ENCODE measurements at regions not wholly inside any gene's neighbourhood (a gene's known extent, or its start where the extent isn't known, plus 50 kb on each side); places are given as distances from the start of the nearest gene placed in this dataset.
"Not testable (repeated sequence)": the region's sequence is repeated elsewhere in the genome, so short reads cannot be mapped to it uniquely, and the experiment has no call there.

DNA sequence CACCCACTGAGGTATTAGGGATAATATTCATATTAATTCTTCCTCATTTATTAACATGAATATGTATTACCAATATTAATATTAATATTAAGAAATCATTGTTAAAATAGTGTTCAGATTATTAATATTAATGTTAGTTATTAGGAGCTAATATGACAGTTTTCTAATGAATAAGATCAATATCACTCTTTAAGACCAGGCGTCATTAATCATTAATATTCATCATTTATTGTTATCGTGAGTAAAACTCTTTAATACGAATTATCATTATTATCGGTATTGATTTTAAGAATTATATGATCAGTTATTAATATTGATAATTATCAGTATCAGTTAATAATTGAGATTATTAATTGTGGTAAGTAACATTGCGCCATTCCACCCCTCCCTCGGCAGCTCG is 101.0 kb upstream of the HMX1 start:
- not testable (repeated sequence) for DNase-seq

DNA sequence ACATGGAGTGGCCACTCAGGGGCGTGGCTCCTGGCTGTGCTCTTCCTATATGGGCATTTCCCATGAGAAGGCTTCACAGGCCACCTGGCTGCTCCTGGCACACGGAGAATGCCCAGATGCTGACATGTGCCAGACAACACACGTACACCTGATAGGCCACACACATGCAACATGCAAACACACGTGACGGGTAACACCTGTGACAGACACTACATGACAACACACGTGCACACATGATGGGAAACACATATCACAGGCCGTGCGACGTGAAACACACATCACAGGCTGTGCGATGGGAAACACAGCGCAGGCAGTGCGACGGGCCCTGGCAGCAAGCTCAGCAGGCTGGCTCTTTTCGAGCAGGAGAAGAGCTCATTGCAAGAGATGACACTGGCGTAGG is 94.3 kb upstream of the HMX1 start:
- DNase-seq = not testable (repeated sequence)

DNA sequence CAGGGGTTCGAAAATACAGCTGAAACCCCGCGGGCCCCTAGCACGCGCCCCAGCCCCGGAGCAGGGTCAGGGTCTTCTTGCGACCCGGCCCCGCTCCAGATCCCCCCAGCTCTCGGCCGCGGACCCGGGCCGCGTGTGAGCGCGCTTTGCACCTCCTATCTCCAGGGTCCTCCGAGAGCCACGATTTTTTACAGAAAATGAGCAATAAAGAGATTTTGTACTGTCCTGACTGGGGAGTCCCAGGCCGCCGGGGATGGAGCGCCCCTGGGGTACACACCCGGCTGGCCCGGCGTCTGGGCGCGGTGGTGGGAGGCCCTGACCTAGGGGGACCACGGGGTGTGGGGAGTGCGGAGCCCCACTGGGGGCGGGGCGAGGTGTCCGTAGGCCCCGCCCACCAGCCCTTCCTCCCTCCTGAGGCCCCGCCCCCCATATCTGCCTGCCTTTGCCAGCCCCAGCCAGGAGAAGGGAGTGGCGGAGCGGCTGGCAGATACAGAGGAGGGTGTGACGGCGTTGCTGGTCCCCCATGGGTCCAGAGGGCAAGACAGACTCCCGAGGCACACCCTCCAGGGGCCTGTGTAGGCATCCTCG is 92.7 kb upstream of the HMX1 start:
- not testable (repeated sequence) for DNase-seq

DNA sequence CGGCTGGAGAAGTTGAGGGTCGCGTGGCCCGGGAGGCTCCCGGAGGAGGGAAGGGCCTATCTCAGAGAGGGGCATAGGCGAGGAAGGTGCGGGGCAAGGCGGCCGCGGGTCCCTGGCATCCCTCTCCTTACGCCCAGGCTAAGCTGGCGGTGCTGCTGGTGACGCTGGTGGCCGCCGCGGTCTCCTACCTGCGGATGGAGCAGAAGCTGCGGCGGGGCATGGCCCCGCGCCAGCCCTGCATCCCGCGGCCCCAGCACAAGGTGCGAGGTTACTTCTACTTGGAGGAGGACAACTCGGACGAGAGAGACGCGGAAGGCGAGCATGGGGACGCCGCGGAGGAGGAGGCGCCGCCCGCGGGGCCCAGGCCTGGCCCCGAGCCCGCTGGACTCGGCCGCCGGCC is 91.9 kb upstream of the HMX1 start:
- not testable (repeated sequence) for DNase-seq

DNA sequence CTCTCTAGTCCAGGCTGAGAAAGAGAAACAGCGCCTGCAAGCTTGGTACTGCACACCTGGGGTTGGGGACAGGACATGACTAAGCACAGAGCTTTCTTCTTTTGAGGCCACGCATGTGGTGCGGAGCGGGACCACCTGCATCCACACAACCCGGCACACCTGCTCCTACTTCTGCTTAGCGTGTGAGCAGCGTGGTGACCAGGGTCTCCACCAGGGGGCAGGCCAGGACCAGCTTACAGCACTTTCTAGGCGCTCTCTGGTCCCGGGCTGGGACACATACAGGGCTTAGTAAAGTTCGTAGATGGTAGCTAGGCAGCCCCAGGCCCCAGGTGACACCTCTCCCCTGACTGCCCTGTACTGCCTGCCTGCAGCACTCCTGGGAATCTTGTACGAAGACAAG is 89.7 kb upstream of the HMX1 start:
- DNase-seq = peak in 6 of 14 donors; percentile 1 to 50 (median 6)

DNA sequence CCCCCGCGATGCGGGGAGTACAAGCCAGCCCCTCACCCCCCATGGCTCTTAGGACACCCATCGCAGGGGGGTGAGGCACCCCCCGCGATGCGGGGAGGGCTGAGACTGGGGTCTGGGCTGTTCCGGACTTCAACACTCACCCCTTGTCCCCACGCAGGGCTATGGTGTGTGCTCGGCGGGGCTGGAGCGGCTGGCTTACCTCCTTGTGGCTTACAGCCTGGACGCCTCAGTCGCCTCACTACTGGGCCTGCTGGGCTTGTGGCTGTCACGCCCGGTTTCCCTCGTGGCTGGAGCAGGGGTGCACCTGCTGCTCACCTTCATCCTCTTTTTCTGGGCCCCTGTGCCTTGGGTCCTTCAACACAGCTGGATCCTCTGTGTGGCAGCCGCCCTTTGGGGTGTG is 87.8 kb upstream of the HMX1 start:
- DNase-seq = not testable (repeated sequence)

DNA sequence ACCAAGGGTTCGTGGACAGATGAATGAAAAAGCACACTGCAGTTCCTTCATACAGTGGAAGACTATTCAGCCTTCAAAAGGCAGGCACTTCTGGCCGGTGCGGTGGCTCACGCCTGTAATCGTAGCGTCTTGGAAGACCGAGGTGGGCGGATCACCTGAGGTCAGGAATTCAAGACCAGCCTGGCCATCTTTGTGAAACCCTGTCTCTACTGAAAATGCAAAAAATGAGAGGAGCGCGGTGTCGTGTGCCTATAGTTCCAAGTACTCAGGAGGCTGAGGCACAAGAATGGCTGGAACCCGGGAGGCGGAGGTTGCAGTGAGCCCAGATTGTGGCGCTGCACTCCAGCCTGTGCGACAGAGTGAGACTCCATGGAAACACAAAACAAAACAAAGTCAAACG is 82.4 kb upstream of the HMX1 start:
- not testable (repeated sequence) for DNase-seq

DNA sequence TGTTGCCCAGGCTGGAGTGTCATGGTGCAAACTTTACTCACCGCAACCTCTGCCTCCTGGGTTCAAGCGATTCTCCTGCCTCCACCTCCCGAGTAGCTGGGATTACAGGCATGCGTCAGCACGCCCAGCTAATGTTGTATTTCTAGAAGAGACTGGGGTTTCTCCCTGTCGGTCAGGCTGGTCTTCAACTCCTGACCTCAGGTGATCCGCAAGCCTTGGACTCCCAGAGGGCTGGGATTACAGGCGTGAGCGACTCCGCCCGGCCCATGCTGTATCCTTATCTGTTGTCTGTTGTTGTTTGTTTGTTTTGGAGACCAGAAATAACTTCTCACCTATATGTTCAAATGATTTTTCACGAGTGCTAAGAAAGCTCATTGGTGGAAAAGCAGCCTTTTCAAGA is 81.2 kb upstream of the HMX1 start:
- not testable (repeated sequence) for DNase-seq

DNA sequence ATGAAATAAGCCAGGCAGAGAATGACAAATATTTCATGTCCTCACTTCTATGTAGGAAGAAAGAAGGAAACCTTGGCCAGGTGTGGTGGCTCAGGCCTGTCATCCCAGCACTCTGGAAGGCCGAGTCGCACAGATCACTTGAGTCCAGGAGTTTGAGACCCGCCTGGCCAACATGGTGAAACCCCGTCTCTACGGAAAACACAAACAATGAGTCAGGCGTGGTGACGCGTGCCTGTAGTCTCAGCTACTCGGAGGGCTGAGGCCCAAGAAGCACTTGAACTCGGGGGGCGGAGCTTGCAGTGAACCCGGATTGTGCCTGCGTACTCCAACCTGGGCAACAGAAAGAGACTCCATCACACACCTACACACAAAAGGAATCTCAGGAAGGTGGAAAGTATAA is 80.5 kb upstream of the HMX1 start:
- DNase-seq = not testable (repeated sequence)

DNA sequence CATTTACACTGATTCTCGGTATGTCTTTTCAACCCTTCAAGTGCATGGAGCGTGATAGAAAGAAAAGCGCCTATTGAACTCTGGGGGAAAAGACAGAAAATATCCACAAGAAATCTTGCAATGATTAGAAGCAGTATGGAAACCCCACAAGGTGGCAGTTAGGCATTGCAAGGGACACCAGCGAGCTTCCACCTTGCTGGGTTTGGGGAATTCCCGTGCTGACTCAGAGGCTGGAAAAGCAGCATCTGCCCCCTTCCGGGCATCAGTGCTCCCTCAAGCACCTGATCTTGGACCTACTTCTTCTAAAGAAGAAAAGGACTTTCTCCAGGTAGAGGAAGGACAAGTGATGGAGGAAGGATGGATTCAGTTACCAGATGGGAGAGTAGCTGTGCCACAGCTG is 73.9 kb upstream of the HMX1 start:
- DNase-seq = not testable (repeated sequence)

DNA sequence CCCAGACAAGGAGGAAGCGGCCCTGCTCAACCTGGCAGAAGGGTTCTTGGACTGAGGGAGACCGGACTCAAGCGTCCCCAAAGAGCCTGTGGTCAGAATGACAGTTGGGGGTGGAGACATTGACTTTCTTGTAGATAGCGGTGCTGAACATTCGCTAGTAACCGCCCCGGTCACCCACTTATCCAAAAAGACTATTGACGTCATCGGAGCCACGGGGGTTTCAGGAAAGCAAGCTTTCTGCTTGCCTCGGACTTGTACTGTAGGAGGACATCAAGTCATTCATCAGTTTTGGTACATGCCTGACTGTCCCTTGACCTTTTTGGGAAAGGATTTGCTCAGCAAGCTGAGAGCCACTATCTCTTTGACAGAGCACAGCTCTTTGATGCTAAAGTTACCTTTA is 71.7 kb upstream of the HMX1 start:
- not testable (repeated sequence) for DNase-seq

DNA sequence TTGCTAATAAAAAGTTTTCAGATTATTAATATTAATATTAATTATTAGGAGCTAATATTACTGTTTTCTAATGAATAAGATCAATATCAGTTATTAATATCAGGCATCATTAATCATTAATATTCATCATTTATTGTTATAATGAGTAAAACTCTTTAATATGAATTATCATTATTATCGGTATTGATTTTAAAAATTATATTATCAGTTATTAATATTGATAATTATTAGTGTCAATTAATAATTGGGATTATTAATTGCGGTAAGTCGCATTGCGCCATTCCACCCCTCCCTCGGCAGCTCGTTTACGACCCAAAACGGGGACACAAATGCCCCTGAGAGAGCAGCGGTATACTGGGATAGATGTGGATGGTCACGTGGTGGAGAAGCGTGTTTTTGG is 70.4 kb upstream of the HMX1 start:
- not testable (repeated sequence) for DNase-seq

DNA sequence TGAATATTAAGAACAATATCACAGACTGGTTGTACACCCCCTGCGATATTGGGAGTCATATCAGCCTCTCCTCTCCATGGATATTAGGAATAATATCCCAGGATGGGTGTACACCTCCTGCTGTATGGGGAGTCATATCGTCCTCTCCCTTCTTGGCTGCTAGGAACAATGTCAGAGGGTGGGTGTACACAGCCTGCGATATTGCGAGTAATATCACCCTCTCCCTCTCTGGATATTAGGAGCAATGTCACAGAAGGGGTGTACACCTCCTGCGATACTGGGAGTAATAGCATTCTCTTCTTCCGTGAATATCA is 69.8 kb upstream of the HMX1 start:
- DNase-seq = not testable (repeated sequence)

DNA sequence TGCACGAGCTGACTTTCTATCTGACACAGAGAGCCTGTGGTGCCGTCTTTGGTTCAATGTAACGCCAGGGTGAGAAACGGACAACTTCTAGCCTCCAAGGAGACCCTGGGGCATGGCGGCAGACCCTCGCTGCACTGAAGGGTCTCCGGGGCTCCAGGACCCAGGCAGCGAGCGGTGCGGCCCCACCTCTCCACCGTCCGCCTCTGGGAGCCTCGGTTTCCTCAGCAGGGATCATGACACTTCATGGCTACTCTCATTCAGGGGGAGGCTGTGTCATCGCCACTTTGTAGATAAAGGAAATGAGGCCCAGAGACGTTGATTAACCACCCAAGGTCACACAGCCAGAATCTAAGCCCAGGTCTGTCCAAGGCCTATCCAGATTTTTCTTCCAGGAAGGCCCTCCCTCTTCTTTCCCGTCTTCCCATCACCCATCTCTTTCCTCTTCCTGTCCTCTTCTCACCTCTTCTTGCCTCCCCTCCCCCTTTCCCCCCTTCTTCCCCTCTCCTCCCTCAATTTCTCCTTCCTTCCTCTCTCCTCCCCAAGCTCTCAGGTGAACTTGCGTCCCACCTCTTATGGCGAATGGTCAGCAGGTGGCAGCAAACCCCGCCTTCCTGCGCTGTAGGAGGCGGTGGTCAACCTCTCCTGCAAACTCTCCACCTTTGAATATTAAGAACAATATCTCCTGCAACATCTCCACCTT is 69.3 kb upstream of the HMX1 start:
- DNase-seq = no peak

DNA sequence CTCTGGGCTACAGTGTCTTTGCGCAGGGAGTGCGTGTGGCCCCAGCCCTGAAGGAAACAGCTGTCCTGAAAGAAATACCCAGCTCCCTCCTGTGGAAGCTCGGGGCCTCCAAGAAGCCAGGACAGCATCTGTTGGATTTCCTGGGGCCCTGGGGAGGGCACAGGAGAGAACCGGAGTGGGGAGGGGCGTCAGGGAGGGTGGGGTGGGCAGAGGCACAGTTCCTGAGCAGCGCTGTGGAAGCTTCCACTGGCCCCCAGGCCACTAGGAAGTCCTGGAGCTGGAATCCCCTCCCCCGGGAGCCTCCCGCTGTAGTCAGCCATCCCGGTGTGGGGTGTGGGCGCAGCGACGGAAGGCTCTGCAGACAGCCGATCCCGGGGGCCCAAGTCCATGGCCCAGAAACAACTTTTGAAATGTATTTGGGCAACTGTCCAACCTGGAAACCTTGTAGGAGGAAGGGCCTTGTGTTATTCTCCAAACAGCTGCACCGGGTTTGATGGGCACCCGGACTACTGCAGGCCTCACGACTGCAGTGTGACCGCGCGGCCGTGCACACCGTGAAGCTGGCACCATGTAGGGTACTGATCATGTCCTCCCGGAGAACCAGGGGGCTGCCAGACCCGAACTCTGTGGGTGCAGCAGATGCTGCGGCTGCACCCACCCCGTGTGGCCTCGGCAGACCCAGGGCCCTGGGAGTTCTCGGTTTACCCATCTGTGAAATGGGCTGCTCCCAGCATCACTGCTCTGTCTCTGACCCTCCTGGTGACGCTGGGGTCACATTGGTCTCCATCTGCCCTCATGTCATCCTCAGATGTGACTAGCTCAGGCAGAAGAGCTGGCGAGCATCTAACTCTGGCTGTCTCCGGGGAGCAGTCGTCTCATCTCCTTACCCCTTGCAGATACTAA is 68.5 kb upstream of the HMX1 start:
- no peak for DNase-seq

DNA sequence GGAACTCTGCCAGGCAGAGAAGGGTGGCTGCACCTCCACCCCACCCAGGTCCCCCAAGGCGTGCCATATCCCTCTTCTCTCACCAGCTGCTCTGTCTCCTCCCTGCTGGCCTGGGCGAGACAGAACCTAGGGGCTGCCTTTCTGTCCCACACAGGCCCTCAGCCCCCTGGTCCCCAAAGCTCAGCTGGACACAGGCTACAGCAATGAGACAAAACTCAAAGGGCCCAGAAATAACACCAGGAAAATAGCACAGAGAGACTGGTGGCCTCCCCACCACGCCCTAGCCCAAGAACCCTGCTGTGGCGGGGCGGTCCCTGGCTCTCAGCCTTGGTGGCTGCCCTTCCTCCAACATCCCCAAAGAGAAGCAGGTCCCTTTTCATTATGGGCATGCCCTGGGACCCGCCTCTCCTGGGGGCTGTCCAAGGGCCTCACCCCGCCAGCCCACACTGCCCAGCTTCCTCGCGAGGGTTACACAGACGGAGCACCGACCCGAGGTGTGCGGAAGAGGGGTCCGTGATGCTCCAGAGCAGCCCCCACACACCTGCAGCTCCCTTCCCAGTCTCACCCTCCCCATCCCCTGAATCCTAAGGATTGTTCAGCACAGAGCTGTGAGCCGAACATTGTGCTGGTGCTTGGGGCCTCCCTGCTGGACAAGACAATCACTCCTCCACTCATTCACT is 67.7 kb upstream of the HMX1 start:
- no peak for DNase-seq

DNA sequence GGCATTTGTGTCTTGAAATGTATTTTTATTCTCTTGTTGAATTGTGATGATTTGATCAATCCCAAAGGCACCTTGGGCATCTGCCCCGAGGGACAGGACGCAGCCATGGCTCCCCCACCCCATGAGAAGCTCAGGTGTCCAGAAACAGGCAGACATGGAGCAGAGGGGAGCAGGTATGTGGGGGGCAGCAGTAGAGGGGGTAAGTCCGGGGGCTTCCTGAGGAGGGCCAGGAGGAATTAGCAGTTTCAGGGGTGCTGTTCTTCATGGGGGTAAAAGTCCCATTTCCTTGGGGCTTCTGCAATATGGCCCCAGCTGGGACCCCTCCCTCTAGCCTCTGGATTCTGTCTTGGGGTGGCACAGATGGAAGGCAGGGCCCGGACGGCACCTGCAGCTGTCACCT is 67.0 kb upstream of the HMX1 start:
- DNase-seq = no peak

DNA sequence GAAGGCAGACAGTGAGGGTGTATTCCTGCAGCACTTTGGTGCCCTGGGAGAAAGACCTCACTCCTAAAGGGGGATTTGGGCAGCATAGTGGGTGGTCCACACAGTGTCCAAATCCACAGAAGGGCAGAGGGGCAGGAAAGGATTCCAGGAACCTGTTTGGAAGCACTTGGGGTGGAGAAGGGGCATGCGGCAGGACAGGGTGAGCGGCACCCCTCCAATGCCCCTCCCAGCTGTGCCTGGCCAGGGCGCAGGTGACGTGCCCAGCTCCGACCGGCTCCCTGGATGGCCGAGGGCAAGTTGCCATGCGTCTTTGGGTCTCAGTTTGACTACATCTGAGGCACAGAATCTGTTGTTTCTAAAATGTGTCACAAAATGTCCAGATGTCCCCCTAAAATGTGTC is 66.5 kb upstream of the HMX1 start:
- no peak for DNase-seq

DNA sequence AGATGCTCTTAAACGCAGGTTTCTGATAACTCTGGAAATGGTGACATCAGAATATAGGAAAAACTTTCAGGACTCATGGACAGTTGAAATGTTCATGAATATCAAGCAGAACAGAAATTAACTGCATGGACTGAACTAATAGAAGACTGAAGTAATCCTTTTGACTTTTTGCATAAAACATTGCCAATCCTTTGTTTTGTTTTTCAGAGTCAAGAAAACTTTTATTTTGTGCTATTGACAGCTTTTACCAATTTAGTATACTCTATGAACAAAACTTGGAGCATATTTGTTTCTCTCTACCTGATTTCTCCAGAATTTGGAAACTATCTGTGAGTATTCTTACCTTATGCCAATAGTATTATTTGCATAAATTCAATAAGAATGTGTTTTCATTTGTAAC is 61.2 kb upstream of the HMX1 start:
- no peak for DNase-seq

DNA sequence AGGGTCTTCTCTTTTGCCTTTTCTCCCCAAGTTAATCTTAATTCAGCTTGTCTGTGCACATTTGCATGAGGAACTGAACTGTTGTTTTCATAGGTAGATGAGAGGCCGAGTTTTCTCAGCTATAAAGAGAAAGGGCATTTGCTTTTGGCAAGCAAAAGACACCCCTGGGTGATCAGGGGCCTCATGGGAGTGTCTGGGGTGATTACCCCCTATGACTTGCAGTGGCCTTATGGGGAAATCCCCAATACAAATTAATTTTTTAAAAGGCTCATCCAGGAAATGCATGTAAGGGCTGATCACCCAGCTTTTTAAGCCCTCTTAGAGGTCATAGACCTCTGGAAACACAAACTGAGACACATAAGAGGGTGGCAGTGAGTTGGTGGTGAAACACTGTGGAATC is 56.4 kb upstream of the HMX1 start:
- no peak for DNase-seq

DNA sequence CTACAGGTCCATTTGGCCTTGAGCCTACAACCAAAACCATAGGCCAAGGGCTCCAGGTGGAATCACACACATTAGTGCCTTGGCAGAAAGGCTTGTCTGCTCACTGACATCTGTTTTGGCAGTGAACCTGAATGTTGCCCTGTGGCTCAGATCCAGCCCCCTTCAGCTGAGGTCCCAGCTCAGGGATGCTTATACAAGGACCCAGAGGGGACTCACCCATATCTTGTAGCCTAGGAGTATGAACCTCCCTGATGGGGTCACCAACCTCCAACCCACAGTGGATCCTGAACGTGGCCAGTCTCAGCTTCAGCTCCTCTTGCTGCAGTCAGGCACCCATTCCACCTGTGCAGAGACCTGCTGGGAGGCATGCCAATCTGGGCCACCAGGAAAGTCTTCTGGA is 50.8 kb upstream of the HMX1 start:
- no peak for DNase-seq

DNA sequence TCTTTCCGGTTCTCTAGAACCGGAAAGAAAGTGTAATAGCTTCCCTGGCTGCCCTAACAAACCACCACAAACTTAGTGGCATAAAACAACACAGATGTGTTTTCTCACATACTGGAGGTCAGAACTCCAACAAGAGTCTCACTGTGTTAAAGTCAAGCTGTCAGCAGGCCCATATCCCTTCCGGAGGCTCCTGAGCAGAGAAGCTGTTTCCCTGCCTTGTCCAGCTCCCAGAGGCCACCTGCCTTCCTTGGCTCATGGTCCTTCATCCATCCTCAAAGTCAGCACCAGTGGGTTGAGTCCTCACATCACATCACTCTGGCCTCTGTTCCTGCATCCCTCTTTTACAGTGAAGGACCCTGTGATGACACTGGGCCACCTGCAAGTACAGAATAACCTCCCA is 49.8 kb upstream of the HMX1 start:
- no peak for DNase-seq
